MM.1S (cell line): ENCODE measurements at regions not wholly inside any gene's neighbourhood (a gene's known extent, or its start where the extent isn't known, plus 50 kb on each side); places are given as distances from the start of the nearest gene placed in this dataset.
A peak's percentile ranks its signal among the peaks of the same experiment; 100 is the strongest.
"Not testable (repeated sequence)": the region's sequence is repeated elsewhere in the genome, so short reads cannot be mapped to it uniquely, and the experiment has no call there.

Source experiments
- DNase-seq: peaks from one replicate; pipeline ENCODE4 v3.0.0-alpha.2; 2015
- H2AFZ ChIP-seq: fragments of 300-600 bp; sonication (generic); 2 replicates; pipeline ENCODE4 v1.6.0; 2016; ENCODE audit warnings: antibody characterized with exemption, low read length
- H3F3A ChIP-seq: fragments of 300-600 bp; sonication (generic); 2 replicates; pipeline ENCODE4 v1.6.1; 2016; ENCODE audit warnings: mild to moderate bottlenecking, antibody characterized with exemption, low read length, moderate library complexity, mixed read lengths; ENCODE audit not compliant: insufficient read depth
- H3K27ac ChIP-seq: fragments of 300-600 bp; sonication (generic); 2 replicates; pipeline ENCODE4 v1.5.1; 2016; ENCODE audit warnings: mild to moderate bottlenecking, low read length
- H3K27me3 ChIP-seq: fragments of 300-600 bp; sonication (generic); replicated peaks from 2 replicates; pipeline ENCODE4 v1.6.0; 2016; ENCODE audit warnings: low read length; ENCODE audit not compliant: insufficient read depth
- H3K36me3 ChIP-seq: fragments of 300-600 bp; sonication (generic); replicated peaks from 2 replicates; pipeline ENCODE4 v1.6.1; 2016; ENCODE audit warnings: mild to moderate bottlenecking, low read length, mixed read lengths; ENCODE audit not compliant: insufficient read depth
- H3K4me1 ChIP-seq: fragments of 300-600 bp; sonication (generic); 2 replicates; pipeline ENCODE4 v1.6.1; 2016; ENCODE audit warnings: low read length, mixed read lengths
- H3K4me2 ChIP-seq: fragments of 300-600 bp; sonication (generic); 2 replicates; pipeline ENCODE4 v1.6.0; 2016; ENCODE audit warnings: low read depth, low read length
- H3K4me3 ChIP-seq: fragments of 300-600 bp; sonication (generic); 2 replicates; pipeline ENCODE4 v1.5.1; 2016; ENCODE audit warnings: low read length, mixed read lengths
- H3K79me2 ChIP-seq: fragments of 300-600 bp; sonication (generic); 2 replicates; pipeline ENCODE4 v1.6.1; 2016; ENCODE audit warnings: mixed run types, low read length, mixed read lengths
- H3K9ac ChIP-seq: fragments of 300-600 bp; sonication (generic); 2 replicates; pipeline ENCODE4 v1.6.1; 2016; ENCODE audit warnings: low read length, mixed read lengths
- H3K9me2 ChIP-seq: fragments of 300-600 bp; sonication (generic); replicated peaks from 2 replicates; pipeline ENCODE4 v1.6.1; 2016; ENCODE audit warnings: mild to moderate bottlenecking, low read length, mixed read lengths; ENCODE audit not compliant: insufficient read depth
- H3K9me3 ChIP-seq: fragments of 300-600 bp; sonication (generic); replicated peaks from 2 replicates; pipeline ENCODE4 v1.6.1; 2016; ENCODE audit warnings: mild to moderate bottlenecking, low read length, mixed read lengths; ENCODE audit not compliant: insufficient read depth
- H4K20me1 ChIP-seq: fragments of 300-600 bp; sonication (generic); 2 replicates; pipeline ENCODE4 v1.6.1; 2016; ENCODE audit warnings: mild to moderate bottlenecking, low read length, moderate library complexity, mixed read lengths; ENCODE audit not compliant: insufficient read depth
- EZH2 ChIP-seq: fragments of 300-600 bp; sonication (generic); optimal IDR thresholded peaks from 2 replicates; pipeline ENCODE3; 2017; ENCODE audit warnings: low read depth, mild to moderate bottlenecking, antibody characterized with exemption, low read length, mixed read lengths
- EZH2phosphoT487 ChIP-seq: fragments of 300-600 bp; sonication (generic); IDR thresholded peaks from 2 replicates; pipeline ENCODE4 v1.6.1; 2018; ENCODE audit warnings: antibody characterized with exemption, low read length
- TF ChIP-seq, protein P1 (sequence below): fragments of 300-600 bp; sonication (generic); IDR thresholded peaks from 2 replicates; pipeline ENCODE4 v1.5.1; 2016; ENCODE audit warnings: antibody characterized with exemption, low read length, mixed read lengths

GRCh38 chr18:39571511-39571910 lies 2005.9 kb upstream of the CELF4 start:
- no peak overlapping the region for H3K4me3 ChIP-seq
- TF ChIP-seq, protein P1, sequence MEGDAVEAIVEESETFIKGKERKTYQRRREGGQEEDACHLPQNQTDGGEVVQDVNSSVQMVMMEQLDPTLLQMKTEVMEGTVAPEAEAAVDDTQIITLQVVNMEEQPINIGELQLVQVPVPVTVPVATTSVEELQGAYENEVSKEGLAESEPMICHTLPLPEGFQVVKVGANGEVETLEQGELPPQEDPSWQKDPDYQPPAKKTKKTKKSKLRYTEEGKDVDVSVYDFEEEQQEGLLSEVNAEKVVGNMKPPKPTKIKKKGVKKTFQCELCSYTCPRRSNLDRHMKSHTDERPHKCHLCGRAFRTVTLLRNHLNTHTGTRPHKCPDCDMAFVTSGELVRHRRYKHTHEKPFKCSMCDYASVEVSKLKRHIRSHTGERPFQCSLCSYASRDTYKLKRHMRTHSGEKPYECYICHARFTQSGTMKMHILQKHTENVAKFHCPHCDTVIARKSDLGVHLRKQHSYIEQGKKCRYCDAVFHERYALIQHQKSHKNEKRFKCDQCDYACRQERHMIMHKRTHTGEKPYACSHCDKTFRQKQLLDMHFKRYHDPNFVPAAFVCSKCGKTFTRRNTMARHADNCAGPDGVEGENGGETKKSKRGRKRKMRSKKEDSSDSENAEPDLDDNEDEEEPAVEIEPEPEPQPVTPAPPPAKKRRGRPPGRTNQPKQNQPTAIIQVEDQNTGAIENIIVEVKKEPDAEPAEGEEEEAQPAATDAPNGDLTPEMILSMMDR: peak; percentile 35
- TF ChIP-seq EZH2: no peak
- no peaks in the 10 kb centered on the region for H3K9me2 ChIP-seq
- H3K27me3 ChIP-seq: no peaks in the 10 kb centered on the region
- no peak for DNase-seq
- no peak overlapping the region for H3K27ac ChIP-seq
- no peaks in the 10 kb centered on the region for H3K9me3 ChIP-seq
- H3K36me3 ChIP-seq: no peaks in the 10 kb centered on the region
- no peaks in the 10 kb centered on the region for H3K79me2 ChIP-seq
- H4K20me1 ChIP-seq: no peaks in the 10 kb centered on the region
- no peak overlapping the region for H2AFZ ChIP-seq
- H3K9ac ChIP-seq: no peak overlapping the region
- H3K4me2 ChIP-seq: no peak overlapping the region
- H3F3A ChIP-seq: no peaks in the 10 kb centered on the region
- H3K4me1 ChIP-seq: no peaks in the 10 kb centered on the region

DNA sequence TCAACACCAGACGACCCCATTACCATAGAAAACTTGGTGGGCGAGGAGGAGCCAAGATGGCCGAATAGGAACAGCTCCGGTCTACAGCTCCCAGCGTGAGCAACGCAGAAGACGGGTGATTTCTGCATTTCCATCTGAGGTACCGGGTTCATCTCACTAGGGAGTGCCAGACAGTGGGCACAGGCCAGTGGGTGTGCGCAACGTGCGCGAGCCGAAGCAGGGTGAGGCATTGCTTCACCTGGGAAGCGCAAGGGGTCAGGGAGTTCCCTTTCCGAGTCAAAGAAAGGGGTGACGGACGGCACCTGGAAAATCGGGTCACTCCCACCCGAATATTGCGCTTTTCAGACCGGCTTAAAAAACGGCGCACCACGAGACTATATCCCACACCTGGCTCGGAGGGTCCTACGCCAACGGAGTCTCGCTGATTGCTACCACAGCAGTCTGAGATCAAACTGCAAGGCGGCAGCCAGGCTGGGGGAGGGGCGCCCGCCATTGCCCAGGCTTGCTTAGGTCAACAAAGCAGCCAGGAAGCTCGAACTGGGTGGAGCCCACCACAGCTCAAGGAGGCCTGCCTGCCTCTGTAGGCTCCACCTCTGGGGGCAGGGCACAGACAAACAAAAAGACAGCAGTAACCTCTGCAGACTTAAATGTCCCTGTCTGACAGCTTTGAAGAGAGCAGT lies 2000.1 kb upstream of the CELF4 start:
- H3K4me2 ChIP-seq, H3K79me2 ChIP-seq, H3F3A ChIP-seq, H4K20me1 ChIP-seq, H3K36me3 ChIP-seq, H3K9me2 ChIP-seq, H3K27me3 ChIP-seq, H2AFZ ChIP-seq, DNase-seq, H3K27ac ChIP-seq, H3K9ac ChIP-seq, H3K9me3 ChIP-seq, H3K4me3 ChIP-seq, H3K4me1 ChIP-seq: not testable (repeated sequence)

GRCh38 chr18:39564716-39565115 lies 1999.1 kb upstream of the CELF4 start:
- no peaks in the 10 kb centered on the region for H3K27me3 ChIP-seq
- no peaks in the 10 kb centered on the region for H3K79me2 ChIP-seq
- DNase-seq: no peak
- no peak overlapping the region for H3K27ac ChIP-seq
- no peaks in the 10 kb centered on the region for H3K4me1 ChIP-seq
- no peaks in the 10 kb centered on the region for H3K9me3 ChIP-seq
- no peak overlapping the region for H3K4me3 ChIP-seq
- no peak overlapping the region for H3K9ac ChIP-seq
- no peaks in the 10 kb centered on the region for H3K36me3 ChIP-seq
- H3F3A ChIP-seq: no peaks in the 10 kb centered on the region
- no peaks in the 10 kb centered on the region for H3K9me2 ChIP-seq
- H2AFZ ChIP-seq: no peak overlapping the region
- H4K20me1 ChIP-seq: no peaks in the 10 kb centered on the region
- TF ChIP-seq EZH2phosphoT487 (no peak), EZH2 (no peak)
- TF ChIP-seq, protein P1: no peak
- H3K4me2 ChIP-seq: no peak overlapping the region

- Histone ChIP-seq H3K79me2 (no peaks in the 10 kb centered on the region), H3K4me1 (no peaks in the 10 kb centered on the region), H3K9ac (no peak overlapping the region), H3K36me3 (no peaks in the 10 kb centered on the region), H3K9me2 (no peaks in the 10 kb centered on the region), H3F3A (no peaks in the 10 kb centered on the region), H4K20me1 (no peaks in the 10 kb centered on the region), H3K4me3 (no peak overlapping the region), H3K4me2 (no peak overlapping the region), H3K27ac (no peak overlapping the region), H3K9me3 (no peaks in the 10 kb centered on the region), H2AFZ (no peak overlapping the region), H3K27me3 (no peaks in the 10 kb centered on the region)
- DNase-seq: no peak
- no peak for TF ChIP-seq EZH2
- TF ChIP-seq, protein P1: no peak
- no peak for TF ChIP-seq EZH2phosphoT487
Observed at GRCh38 chr18:39561126-39561525, 1995.5 kb upstream of the CELF4 start.
